GM12892 (cell line): ENCODE measurements at regions not wholly inside any gene's neighbourhood (a gene's known extent, or its start where the extent isn't known, plus 50 kb on each side); places are given as distances from the start of the nearest gene placed in this dataset.

ENCODE experiments used
- POLR2A ChIP-seq: IDR thresholded peaks from 2 replicates; pipeline ENCODE4 v1.6.1; 2011; ENCODE audit warnings: low read depth, low read length, control low read depth
- POLR2AphosphoS5 ChIP-seq: IDR thresholded peaks from 2 replicates; pipeline ENCODE4 v1.6.1; 2011; ENCODE audit warnings: low read depth, low read length, control low read depth

DNA sequence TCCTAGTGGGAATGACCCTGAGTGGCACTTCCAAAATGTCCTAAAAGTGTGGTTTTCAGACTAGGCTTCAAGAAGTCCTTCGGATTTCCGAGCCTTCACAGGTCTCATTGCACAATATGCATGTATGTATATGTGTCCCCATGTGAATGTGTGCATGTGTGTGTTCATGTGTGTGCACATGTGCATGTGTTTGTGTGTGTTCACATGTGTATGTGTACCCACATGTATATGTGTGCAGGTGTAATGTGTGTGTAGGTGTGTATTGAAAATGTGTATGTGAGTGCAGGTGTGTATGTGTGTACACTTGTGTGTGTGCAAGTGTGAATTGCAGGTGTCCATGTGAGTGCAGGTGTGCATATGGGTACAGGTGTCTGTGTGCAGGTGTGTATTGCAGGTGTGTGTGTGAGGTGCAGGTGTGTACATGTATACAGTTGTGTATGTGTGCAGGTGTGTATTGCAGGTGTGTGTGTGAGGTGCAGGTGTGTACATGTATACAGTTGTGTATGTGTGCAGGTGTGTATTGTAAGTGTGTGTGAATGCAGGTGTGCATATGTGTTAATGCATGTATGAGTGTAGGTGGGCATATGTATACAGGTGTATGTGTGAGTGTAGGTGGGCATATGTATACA lies 124.4 kb upstream of the EPB41L3 start:
- TF ChIP-seq POLR2A (no peak), POLR2AphosphoS5 (no peak)
